Immature natural killer cell (primary cell): ENCODE measurements at regions not wholly inside any gene's neighbourhood (a gene's known extent, or its start where the extent isn't known, plus 50 kb on each side); places are given as distances from the start of the nearest gene placed in this dataset.

Experiments used
- DNase-seq, 3 donors: peaks; one replicate each; pipeline ENCODE4 v3.0.0; 2022; ENCODE audit warnings: mixed read lengths in 1 of 3
- H3K27ac Mint-ChIP-seq, 6 donors: one replicate each; pipeline ENCODE4 v1.8.0; 2020; ENCODE audit warnings: mixed read lengths in 6 of 6, mild to moderate bottlenecking in 5 of 6, inconsistent platforms in 4 of 6, moderate library complexity in 3 of 6
- H3K27me3 Mint-ChIP-seq, 3 donors: one replicate each; pipeline ENCODE4 v1.8.0; 2020 to 2021; ENCODE audit warnings: low read depth in 3 of 3, mild to moderate bottlenecking in 3 of 3, mixed read lengths in 3 of 3, moderate library complexity in 3 of 3, inconsistent platforms in 1 of 3
- H3K36me3 Mint-ChIP-seq, 3 donors: one replicate each; pipeline ENCODE4 v1.8.0; 2020; ENCODE audit warnings: mixed read lengths in 3 of 3, inconsistent platforms in 2 of 3, mild to moderate bottlenecking in 2 of 3
- H3K4me1 Mint-ChIP-seq, 2 donors: one replicate each; pipeline ENCODE4 v1.8.0; 2020; ENCODE audit warnings: inconsistent platforms in 2 of 2, mild to moderate bottlenecking in 2 of 2, mixed read lengths in 2 of 2, moderate library complexity in 1 of 2
- H3K4me3 Mint-ChIP-seq, 5 donors: one replicate each; pipeline ENCODE4 v1.8.0; 2020; ENCODE audit warnings: mild to moderate bottlenecking in 5 of 5, mixed read lengths in 5 of 5, inconsistent platforms in 3 of 5, moderate library complexity in 3 of 5
- H3K9me3 Mint-ChIP-seq, 6 donors: one replicate each; pipeline ENCODE4 v1.8.0; 2020; ENCODE audit warnings: mild to moderate bottlenecking in 6 of 6, mixed read lengths in 6 of 6, inconsistent platforms in 4 of 6, moderate library complexity in 3 of 6

DNA sequence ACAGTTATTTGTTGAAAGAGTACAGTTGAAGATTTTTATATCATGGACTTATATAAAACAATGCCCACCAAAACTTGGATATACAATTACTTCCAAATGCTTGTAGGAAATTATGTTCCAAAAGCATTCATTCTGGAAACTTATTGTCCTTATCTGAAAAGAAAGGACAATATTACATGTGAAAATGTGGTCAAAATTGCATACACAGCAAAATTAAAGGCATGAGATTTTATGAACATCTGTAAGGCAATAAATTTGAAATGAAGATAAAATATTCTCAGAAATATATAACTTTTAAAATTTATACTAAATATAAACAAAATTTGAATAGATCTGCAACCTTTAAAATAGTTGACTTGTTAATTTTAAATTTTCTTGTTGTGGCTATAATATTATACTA is 1173.8 kb downstream of the NLGN4X start:
- no peak for DNase-seq
- H3K27me3 Mint-ChIP-seq, result no peaks in the 10 kb centered on the region
- peaks cover 0 to 16% (median 15%) of the 10 kb centered on the region in 6 donors for H3K9me3 Mint-ChIP-seq
- H3K27ac Mint-ChIP-seq, result no peak overlapping the region
- H3K36me3 Mint-ChIP-seq, result peaks cover 0 to 2% (median 0%) of the 10 kb centered on the region in 3 donors
- H3K4me3 Mint-ChIP-seq, result no peak overlapping the region
- no peaks in the 10 kb centered on the region for H3K4me1 Mint-ChIP-seq

DNA sequence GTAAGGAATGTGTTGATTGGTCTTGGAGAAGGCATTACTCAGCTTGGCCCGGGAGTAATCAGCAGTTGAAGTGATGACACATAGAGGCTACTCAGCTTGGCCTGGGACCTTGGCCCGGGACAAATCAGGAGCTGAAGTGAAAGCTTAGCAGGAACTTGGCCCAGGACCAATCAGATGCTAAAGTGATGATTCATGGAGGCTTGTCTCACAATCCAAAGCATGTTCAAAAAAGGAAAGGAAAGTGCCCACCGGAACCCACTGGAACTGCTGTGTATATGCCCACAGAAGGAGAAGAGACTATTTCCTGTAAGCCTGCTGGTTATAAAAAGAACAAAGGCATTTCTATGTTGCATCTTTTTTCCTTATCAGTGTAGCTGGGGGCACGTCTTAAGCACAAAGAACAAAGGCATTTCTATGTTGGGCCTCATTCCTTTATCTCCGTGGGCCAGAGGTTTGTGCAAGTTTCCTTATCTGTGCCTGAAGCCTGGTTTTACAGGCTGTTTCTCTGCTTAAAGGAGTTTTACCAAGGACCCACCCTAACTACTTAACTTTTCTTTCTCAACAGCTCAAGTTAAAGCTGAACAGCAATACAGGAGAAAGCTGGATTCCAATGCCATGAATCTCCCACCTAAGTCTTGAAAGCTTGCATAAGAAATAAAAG is 1176.7 kb downstream of the NLGN4X start:
- H3K9me3 Mint-ChIP-seq, result peaks cover 0 to 12% (median 11%) of the 10 kb centered on the region in 6 donors
- H3K27ac Mint-ChIP-seq, result no peak overlapping the region
- H3K27me3 Mint-ChIP-seq, result no peaks in the 10 kb centered on the region
- no peak overlapping the region for H3K4me3 Mint-ChIP-seq
- no peaks in the 10 kb centered on the region for H3K36me3 Mint-ChIP-seq
- H3K4me1 Mint-ChIP-seq, result no peaks in the 10 kb centered on the region
- no peak for DNase-seq

DNA sequence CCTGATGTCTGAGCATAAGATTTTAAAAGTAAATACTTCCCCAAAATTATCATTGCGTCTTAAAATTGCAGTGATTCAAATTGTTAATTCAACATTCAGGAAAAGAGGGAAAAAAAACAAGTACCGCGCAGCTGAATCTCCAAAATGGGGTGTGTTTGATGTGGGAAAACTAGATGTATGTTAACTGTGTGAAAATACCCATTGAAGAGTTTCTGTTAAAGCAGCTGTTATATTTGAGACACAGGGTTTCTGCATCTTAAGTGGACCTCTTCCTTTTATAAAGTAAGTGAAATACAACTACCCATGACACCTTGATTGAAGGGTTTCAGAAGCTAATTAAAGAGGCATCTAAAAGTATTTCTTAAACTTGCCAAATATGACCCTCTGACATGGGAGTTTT is 1186.1 kb downstream of the NLGN4X start:
- no peaks in the 10 kb centered on the region for H3K4me1 Mint-ChIP-seq
- H3K36me3 Mint-ChIP-seq, result no peaks in the 10 kb centered on the region
- H3K4me3 Mint-ChIP-seq, result no peak overlapping the region
- H3K27me3 Mint-ChIP-seq, result no peaks in the 10 kb centered on the region
- peaks cover 8 to 55% (median 15%) of the 10 kb centered on the region in 6 donors for H3K9me3 Mint-ChIP-seq
- no peak overlapping the region for H3K27ac Mint-ChIP-seq
- DNase-seq, result no peak

DNA sequence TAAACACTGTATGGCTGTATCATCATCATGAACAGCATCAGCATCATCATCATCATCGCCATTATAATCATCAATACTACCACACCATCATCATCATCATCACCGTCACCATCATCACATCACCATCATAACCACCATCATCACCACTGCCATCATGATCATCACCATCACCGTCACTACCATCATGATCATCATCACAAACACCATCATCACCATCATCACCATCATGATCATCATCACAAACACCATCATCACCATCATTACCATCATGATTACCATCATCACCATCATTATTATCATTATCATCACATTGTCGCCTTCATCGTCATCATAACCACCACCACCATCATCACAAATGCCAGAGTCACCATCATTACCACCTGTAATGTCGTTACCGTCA is 1196.9 kb downstream of the NLGN4X start:
- Mint-ChIP-seq H3K4me3 (no peak overlapping the region), H3K9me3 (peaks cover 2 to 19% (median 7%) of the 10 kb centered on the region in 6 donors), H3K4me1 (no peaks in the 10 kb centered on the region), H3K27ac (no peak overlapping the region), H3K27me3 (peaks cover 0 to 2% (median 2%) of the 10 kb centered on the region in 3 donors), H3K36me3 (peaks cover 0 to 4% (median 0%) of the 10 kb centered on the region in 3 donors)
- no peak for DNase-seq

DNA sequence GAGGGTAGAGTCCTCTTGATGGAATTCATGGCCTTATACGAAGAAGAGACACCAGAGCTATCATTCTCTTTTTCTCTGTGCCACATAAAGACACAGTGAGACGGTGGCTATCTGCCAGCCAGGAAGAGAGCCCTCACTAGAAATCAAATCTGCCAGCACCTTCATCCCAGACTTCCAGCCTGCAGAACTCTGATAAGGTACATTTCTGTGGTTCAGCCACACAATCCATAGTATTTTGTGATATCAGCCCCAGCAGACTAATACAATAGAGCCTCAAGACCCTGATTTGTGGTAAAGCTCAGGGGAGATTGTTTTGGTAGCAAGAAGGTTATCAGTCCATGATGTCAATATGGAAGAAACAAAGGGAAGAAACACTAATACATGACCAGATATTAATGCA is 1213.2 kb downstream of the NLGN4X start:
- peaks cover 2 to 42% (median 9%) of the 10 kb centered on the region in 6 donors for H3K9me3 Mint-ChIP-seq
- H3K4me3 Mint-ChIP-seq, result no peak overlapping the region
- no peak for DNase-seq
- no peak overlapping the region for H3K27ac Mint-ChIP-seq
- H3K4me1 Mint-ChIP-seq, result no peaks in the 10 kb centered on the region
- no peaks in the 10 kb centered on the region for H3K36me3 Mint-ChIP-seq
- H3K27me3 Mint-ChIP-seq, result no peaks in the 10 kb centered on the region

DNA sequence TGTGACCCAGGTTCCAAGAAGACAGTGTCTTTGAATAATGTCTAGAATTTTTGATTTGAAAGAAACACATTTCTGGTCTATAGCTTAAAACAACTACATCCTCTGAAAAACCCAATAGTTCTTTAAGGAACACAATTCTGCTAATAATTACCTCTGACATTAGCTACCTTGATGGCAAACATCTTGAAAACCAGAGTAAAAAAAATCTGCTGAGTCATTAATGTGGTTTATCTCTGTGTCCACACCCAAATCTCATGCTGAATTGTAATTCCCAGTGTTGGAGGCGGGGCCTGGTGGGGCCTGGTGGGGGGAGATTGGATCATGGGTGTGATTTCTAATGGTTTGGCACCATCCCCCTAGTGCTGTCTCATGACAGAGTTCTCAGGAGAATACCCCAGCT is 1233.8 kb downstream of the NLGN4X start:
- H3K36me3 Mint-ChIP-seq, result peaks cover 0 to 3% (median 0%) of the 10 kb centered on the region in 3 donors
- H3K27me3 Mint-ChIP-seq, result no peaks in the 10 kb centered on the region
- no peak overlapping the region for H3K27ac Mint-ChIP-seq
- no peaks in the 10 kb centered on the region for H3K4me1 Mint-ChIP-seq
- peaks cover 0 to 49% (median 14%) of the 10 kb centered on the region in 6 donors for H3K9me3 Mint-ChIP-seq
- no peak overlapping the region for H3K4me3 Mint-ChIP-seq
- DNase-seq, result no peak

DNA sequence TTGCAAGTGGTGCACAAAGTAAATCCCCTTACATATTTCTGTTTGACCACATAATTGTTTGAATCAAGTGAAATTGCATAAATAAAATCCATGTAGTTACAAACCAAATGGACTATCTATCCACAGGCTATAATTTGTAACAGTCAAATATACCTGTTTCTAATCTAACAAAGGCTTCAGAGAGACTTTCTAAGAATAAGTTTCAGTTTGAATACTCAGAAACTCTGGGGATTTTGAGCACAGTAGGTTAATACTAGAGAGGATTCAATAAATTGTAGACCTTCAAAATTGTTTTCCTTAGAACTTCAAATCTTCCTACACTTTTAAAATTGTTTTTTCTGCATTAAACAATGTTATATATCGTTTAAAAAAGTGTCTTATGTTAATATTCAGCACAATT is 1250.1 kb downstream of the NLGN4X start:
- DNase-seq, result no peak
- Mint-ChIP-seq H3K27ac (no peak overlapping the region), H3K4me1 (no peaks in the 10 kb centered on the region), H3K9me3 (peaks cover 7 to 30% (median 11%) of the 10 kb centered on the region in 6 donors), H3K27me3 (peaks cover 0 to 2% (median 0%) of the 10 kb centered on the region in 3 donors), H3K4me3 (no peak overlapping the region), H3K36me3 (peaks cover 0 to 4% (median 0%) of the 10 kb centered on the region in 3 donors)

DNA sequence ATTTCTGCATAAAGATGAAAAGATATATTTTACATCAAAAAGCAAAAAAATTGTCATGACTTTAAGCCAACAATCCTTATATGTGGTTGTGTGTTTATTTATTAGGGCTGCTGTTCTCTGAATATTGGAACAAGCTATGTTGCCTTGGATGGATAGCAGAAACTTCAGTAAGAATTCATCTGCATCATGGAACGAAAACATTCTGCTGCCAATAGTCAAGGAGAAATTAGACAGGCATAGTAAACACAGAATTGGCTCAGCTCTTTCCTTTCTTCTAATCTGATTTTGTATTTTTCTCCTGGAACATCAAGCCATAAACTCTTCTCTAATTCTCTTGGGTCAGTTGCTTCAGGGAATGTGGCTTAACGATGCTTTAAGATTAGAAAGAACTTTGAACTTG is 1257.0 kb downstream of the NLGN4X start:
- no peak overlapping the region for H3K4me3 Mint-ChIP-seq
- H3K9me3 Mint-ChIP-seq, result peaks cover 7 to 28% (median 13%) of the 10 kb centered on the region in 6 donors
- H3K27ac Mint-ChIP-seq, result no peak overlapping the region
- H3K4me1 Mint-ChIP-seq, result no peaks in the 10 kb centered on the region
- no peaks in the 10 kb centered on the region for H3K36me3 Mint-ChIP-seq
- no peak for DNase-seq
- H3K27me3 Mint-ChIP-seq, result peaks cover 0 to 3% (median 0%) of the 10 kb centered on the region in 3 donors

DNA sequence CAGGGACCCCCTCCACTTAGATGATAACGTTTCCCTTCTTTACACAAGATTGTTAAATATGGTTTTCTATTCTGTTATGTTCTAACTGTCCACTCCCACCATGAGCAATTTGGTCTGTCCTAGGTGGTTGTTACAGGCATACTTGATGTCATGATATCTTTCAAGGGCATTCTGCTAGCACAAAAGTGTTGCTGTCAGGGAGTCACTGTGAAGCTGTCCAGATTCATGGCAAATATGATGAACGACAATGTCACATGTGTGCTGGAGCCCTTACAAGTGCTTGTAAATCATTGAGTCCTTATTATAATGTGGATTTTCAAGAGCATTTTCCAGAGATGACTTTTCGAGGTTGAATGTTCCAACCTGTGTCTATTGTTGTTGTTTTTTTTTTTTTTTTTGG is 1250.7 kb upstream of the PRKX start:
- H3K27ac Mint-ChIP-seq, result no peak overlapping the region
- DNase-seq, result no peak
- peaks cover 0 to 2% (median 0%) of the 10 kb centered on the region in 3 donors for H3K27me3 Mint-ChIP-seq
- H3K4me3 Mint-ChIP-seq, result no peak overlapping the region
- peaks cover 5 to 19% (median 13%) of the 10 kb centered on the region in 6 donors for H3K9me3 Mint-ChIP-seq
- no peaks in the 10 kb centered on the region for H3K36me3 Mint-ChIP-seq
- no peaks in the 10 kb centered on the region for H3K4me1 Mint-ChIP-seq

DNA sequence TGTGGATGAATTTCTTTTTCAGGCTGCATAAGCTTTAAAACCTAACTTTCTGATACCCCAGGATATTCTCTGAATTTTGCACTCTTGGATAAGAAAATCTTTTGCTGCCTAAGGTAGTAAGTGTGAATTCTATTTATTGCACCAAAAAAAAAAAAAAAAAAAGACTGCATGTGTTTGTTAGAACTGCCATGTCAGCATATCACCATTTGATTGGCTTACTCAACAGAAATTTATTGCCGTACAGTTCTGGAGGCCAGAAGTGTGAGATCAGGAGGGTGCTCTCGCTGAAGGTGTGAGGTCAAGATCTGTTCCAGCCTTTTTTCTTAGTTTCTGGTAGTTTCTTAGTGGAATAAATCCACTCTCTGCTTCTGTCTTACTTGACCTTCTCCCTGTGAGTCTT is 1250.0 kb upstream of the PRKX start:
- DNase-seq, result no peak
- H3K27ac Mint-ChIP-seq, result no peak overlapping the region
- no peaks in the 10 kb centered on the region for H3K4me1 Mint-ChIP-seq
- H3K9me3 Mint-ChIP-seq, result peaks cover 5 to 19% (median 12%) of the 10 kb centered on the region in 6 donors
- peaks cover 0 to 2% (median 0%) of the 10 kb centered on the region in 3 donors for H3K27me3 Mint-ChIP-seq
- H3K4me3 Mint-ChIP-seq, result no peak overlapping the region
- no peaks in the 10 kb centered on the region for H3K36me3 Mint-ChIP-seq

DNA sequence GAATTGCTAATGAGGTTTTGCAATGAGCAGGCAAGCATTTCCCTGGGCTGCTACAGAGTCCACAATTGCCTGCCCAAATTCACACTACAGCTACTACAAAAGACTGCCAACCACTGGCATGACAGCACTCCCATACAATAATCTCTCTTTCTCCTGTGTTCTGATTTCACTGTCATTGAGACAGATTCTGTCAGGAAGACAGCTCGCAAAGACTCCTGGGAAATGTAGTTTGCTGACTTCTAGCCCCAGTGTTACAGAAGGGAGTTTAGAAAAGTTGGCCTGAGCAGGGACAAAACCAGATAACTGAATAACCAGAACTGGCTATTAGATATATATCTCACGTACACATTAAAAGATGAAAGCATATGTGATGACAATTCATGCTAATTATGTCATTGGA is 1231.3 kb upstream of the PRKX start:
- Mint-ChIP-seq H3K27me3 (peaks cover 0 to 4% (median 0%) of the 10 kb centered on the region in 3 donors), H3K9me3 (peaks cover 0 to 25% (median 10%) of the 10 kb centered on the region in 6 donors), H3K27ac (no peak overlapping the region), H3K36me3 (peaks cover 0 to 4% (median 0%) of the 10 kb centered on the region in 3 donors), H3K4me3 (no peak overlapping the region), H3K4me1 (no peaks in the 10 kb centered on the region)
- DNase-seq, result no peak

DNA sequence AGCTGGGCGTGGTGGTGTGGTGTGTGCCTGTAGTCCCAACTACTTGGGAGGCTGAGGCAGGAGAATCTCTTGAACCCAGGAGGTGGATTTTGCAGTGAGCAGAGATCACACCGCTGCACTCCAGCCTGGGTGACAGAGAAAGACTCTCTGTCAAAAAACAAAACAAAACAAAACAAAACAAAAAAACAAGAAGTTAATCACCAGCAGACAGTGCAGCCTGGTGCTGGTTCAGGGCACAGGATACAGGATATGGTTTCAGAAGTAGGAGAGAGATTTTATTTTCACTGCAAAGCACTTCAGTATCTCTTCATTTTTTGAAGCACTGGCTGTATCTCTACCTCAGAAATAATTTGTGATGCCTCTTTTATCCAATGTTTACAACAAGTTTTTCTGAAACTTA is 1222.9 kb upstream of the PRKX start:
- H3K27me3 Mint-ChIP-seq, result no peaks in the 10 kb centered on the region
- peaks cover 0 to 11% (median 8%) of the 10 kb centered on the region in 6 donors for H3K9me3 Mint-ChIP-seq
- H3K4me1 Mint-ChIP-seq, result no peaks in the 10 kb centered on the region
- no peaks in the 10 kb centered on the region for H3K36me3 Mint-ChIP-seq
- no peak overlapping the region for H3K27ac Mint-ChIP-seq
- H3K4me3 Mint-ChIP-seq, result no peak overlapping the region
- no peak for DNase-seq

DNA sequence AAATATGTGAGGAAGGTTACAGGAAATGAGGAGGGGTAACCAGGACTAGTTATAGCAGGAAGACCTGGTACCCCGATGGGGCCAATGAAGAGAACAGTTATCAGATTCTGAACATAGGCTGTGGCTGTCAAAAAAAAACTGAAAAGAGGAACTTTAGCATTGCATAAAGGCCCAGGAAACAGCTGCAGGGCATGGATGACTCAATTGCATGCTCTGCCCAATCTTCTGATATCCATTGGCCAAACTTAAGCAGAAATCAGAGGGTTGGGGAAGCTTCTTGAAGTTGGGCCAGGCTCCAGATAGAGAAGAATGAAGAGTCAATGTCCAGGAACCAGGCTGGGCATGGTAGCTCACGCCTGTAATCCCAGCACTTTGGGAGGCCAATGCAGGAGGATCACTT is 1222.4 kb upstream of the PRKX start:
- Mint-ChIP-seq H3K27me3 (no peaks in the 10 kb centered on the region), H3K27ac (no peak overlapping the region), H3K9me3 (peaks cover 0 to 12% (median 9%) of the 10 kb centered on the region in 6 donors), H3K4me1 (no peaks in the 10 kb centered on the region), H3K4me3 (no peak overlapping the region), H3K36me3 (no peaks in the 10 kb centered on the region)
- no peak for DNase-seq

DNA sequence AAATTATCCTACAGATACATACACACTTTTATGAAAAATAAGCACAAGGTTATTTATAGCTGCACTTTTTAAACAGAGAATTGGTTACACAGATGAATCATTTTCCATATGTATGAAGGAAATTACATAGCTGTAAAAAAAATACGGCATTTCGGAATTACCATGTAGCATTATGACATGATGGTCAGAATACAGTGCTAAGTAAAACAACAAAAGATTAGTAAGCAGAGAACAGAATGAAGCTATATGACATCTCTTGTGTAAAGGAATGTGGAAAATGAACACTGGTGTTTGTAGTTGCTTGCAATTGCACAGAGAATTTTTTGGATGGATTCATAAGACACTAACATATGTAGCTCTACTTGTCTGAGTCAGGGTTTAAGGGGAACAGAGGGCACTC is 1222.0 kb upstream of the PRKX start:
- peaks cover under 1 to 16% (median 12%) of the 10 kb centered on the region in 6 donors for H3K9me3 Mint-ChIP-seq
- no peak overlapping the region for H3K4me3 Mint-ChIP-seq
- no peaks in the 10 kb centered on the region for H3K4me1 Mint-ChIP-seq
- no peaks in the 10 kb centered on the region for H3K27me3 Mint-ChIP-seq
- no peak for DNase-seq
- H3K36me3 Mint-ChIP-seq, result no peaks in the 10 kb centered on the region
- no peak overlapping the region for H3K27ac Mint-ChIP-seq

DNA sequence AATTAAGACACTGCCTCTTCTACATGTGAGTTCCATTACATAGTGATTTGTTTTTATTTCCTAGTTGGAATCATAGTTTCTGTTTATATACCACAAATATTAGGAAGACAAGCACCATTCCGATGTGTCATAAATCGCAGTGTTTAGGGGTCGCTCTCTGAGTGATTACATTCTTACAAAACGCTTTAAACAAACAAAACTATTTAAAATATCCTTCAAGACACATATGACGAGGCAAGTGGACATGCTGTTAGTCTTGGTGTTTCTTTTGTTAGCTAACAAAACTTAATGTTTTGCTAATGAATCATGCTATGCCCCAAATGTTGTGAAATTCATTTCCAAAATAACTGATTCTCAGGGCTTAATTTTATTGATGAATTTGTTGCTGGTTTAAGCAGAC is 1219.3 kb upstream of the PRKX start:
- no peak overlapping the region for H3K27ac Mint-ChIP-seq
- H3K27me3 Mint-ChIP-seq, result no peaks in the 10 kb centered on the region
- no peak overlapping the region for H3K4me3 Mint-ChIP-seq
- peaks cover 2 to 21% (median 14%) of the 10 kb centered on the region in 6 donors for H3K9me3 Mint-ChIP-seq
- H3K36me3 Mint-ChIP-seq, result no peaks in the 10 kb centered on the region
- H3K4me1 Mint-ChIP-seq, result no peaks in the 10 kb centered on the region
- DNase-seq, result no peak
